Activated CD8-positive, alpha-beta T cell treated with anti-CD3 and anti-CD28 coated beads for 36 hours (primary cell): ENCODE measurements at regions not wholly inside any gene's neighbourhood (a gene's known extent, or its start where the extent isn't known, plus 50 kb on each side); places are given as distances from the start of the nearest gene placed in this dataset.

Source experiments
- ATAC-seq: fragments of 200-7000 bp; cut with Tn5 transposase; one replicate; pipeline ENCODE4 v1.10.0; 2021; ENCODE audit warnings: mild to moderate bottlenecking, moderate library complexity
- CTCF ChIA-PET: fragments of 350-600 bp; sonication (Branson Sonifier 250); formaldehyde crosslinking; loops from one replicate; lab custom pipeline; 2021; ENCODE audit warnings: antibody characterized with exemption; lab: Charles Lee
- POLR2A ChIA-PET: fragments of 350-600 bp; sonication (Branson Sonifier 250); formaldehyde crosslinking; loops from one replicate; lab custom pipeline; 2021; ENCODE audit warnings: antibody characterized with exemption; lab: Charles Lee
- DNase-seq: peaks from one replicate; pipeline ENCODE4 v3.0.0-alpha.2; 2020
- H3K27ac Mint-ChIP-seq: one replicate; pipeline ENCODE4 v1.8.0; 2021; ENCODE audit warnings: mild to moderate bottlenecking, mixed read lengths
- H3K27me3 Mint-ChIP-seq: one replicate; pipeline ENCODE4 v1.8.0; 2021; ENCODE audit warnings: mixed read lengths
- H3K36me3 Mint-ChIP-seq: one replicate; pipeline ENCODE4 v1.8.0; 2021; ENCODE audit warnings: low read depth, mixed read lengths
- H3K4me1 Mint-ChIP-seq: one replicate; pipeline ENCODE4 v1.8.0; 2021; ENCODE audit warnings: low read depth, mixed read lengths
- H3K4me3 Mint-ChIP-seq: one replicate; pipeline ENCODE4 v1.8.0; 2021; ENCODE audit warnings: mild to moderate bottlenecking, moderate library complexity, mixed read lengths
- H3K9me3 Mint-ChIP-seq: one replicate; pipeline ENCODE4 v1.8.0; 2021; ENCODE audit warnings: mixed read lengths
- intact Hi-C: fragments of 100-400 bp; cut with micrococcal nuclease; formaldehyde crosslinking; loops from one replicate; pipeline ENCODE4 v1.10.0; 2022
- TF ChIP-seq, protein P1 (sequence below): fragments of 200-600 bp; IDR thresholded peaks from one replicate; pipeline ENCODE4 v1.8.0; 2022; ENCODE audit warnings: antibody characterized with exemption, mild to moderate bottlenecking

DNA sequence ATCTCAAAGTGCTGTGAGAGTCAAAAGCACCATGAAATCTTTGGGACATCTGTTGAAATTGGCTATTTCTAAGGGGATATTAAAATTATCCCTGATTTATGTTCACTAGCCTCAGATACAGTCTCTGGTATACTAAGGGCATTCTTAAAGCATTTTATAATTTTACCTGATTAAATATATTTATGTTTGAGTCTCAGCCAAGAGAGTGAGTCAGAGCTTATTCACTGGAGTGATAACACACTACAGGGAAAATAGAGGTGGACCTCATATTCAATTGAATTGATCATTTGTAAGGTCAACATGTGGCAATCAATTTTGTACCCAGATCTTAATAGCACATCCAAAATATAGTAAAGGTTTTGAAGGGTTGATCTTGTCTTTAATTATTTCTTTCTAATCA, 733.6 kb downstream of the EPHA3 start:
- no peaks in the 10 kb centered on the region for H3K4me1 Mint-ChIP-seq
- H3K27ac Mint-ChIP-seq: no peak overlapping the region
- H3K9me3 Mint-ChIP-seq: peaks cover 9% of the 10 kb centered on the region
- TF ChIP-seq, protein P1, sequence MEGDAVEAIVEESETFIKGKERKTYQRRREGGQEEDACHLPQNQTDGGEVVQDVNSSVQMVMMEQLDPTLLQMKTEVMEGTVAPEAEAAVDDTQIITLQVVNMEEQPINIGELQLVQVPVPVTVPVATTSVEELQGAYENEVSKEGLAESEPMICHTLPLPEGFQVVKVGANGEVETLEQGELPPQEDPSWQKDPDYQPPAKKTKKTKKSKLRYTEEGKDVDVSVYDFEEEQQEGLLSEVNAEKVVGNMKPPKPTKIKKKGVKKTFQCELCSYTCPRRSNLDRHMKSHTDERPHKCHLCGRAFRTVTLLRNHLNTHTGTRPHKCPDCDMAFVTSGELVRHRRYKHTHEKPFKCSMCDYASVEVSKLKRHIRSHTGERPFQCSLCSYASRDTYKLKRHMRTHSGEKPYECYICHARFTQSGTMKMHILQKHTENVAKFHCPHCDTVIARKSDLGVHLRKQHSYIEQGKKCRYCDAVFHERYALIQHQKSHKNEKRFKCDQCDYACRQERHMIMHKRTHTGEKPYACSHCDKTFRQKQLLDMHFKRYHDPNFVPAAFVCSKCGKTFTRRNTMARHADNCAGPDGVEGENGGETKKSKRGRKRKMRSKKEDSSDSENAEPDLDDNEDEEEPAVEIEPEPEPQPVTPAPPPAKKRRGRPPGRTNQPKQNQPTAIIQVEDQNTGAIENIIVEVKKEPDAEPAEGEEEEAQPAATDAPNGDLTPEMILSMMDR: no peak
- no peaks in the 10 kb centered on the region for H3K36me3 Mint-ChIP-seq
- no peak for ATAC-seq
- DNase-seq: no peak
- POLR2A ChIA-PET: no interaction called here
- H3K27me3 Mint-ChIP-seq: no peaks in the 10 kb centered on the region
- no peak overlapping the region for H3K4me3 Mint-ChIP-seq
- intact Hi-C loops: no loop called here
- CTCF ChIA-PET: no interaction called here

- H3K4me3 Mint-ChIP-seq: no peak overlapping the region
- intact Hi-C loops: no loop called here
- peaks cover 6% of the 10 kb centered on the region for H3K9me3 Mint-ChIP-seq
- TF ChIP-seq, protein P1: no peak
- H3K4me1 Mint-ChIP-seq: no peaks in the 10 kb centered on the region
- ChIA-PET POLR2A (no interaction called here), CTCF (no interaction called here)
- ATAC-seq (no peak), DNase-seq (no peak)
- H3K27ac Mint-ChIP-seq: no peak overlapping the region
- no peaks in the 10 kb centered on the region for H3K27me3 Mint-ChIP-seq
- H3K36me3 Mint-ChIP-seq: no peaks in the 10 kb centered on the region
These were observed 737.6 kb downstream of the EPHA3 start for GRCh38 chr3:89845053-89845452.

DNA sequence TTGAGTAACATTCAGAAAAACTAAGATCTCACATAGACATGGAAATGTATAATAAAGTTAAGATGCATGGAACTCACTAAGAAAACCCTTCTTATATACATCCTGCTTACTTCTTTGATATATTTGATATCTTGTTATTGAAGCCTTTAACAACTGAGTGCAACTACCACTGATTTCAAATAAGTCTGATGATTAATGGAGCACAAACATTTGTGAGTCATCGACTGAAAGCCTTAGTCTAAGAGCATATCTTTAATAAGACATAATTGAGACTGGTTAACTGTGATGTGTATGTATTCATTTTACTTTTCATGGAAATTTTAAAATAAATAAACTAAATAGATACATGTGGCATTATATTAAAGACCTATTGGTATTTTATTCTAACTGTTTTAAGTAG, 740.5 kb downstream of the EPHA3 start:
- Mint-ChIP-seq H3K4me3 (no peak overlapping the region), H3K4me1 (no peaks in the 10 kb centered on the region), H3K9me3 (peaks cover 4% of the 10 kb centered on the region), H3K36me3 (no peaks in the 10 kb centered on the region), H3K27me3 (no peaks in the 10 kb centered on the region), H3K27ac (no peak overlapping the region)
- intact Hi-C loops: no loop called here
- TF ChIP-seq, protein P1: no peak
- ATAC-seq (no peak), DNase-seq (no peak)
- POLR2A ChIA-PET: no interaction called here
- CTCF ChIA-PET: no interaction called here

DNA sequence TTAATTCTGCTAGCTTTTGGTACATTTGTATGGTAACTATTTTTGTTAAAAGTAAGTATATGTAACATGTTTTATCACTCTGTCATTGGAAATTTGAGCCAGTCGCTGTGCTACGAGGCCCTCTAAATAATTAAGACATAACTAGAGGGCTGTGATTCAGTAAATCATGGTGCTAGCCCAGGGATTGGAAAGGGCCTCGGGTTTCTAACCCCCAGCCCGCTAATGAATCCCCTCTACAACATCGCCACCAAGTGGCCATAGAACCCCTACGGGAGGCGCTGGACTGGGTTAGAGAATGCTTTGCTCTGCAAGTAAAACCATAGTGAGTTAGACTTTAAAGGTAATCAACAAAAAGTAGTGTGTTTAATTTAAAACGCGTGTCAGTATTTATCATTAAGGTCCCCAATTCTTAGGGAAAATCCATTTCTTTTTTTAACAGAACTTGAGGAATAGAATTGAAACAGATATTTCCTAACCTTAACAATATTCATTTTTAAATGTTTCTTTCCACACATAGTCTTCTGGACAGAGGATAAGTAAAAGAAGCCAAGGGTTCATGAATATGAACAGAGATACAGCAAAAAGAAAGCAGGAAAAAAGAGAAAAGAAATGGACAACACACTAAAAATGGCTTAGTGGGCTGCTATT, 744.7 kb downstream of the EPHA3 start:
- POLR2A ChIA-PET: no interaction called here
- no peaks in the 10 kb centered on the region for H3K4me1 Mint-ChIP-seq
- H3K27me3 Mint-ChIP-seq: no peaks in the 10 kb centered on the region
- CTCF ChIA-PET: no interaction called here
- ATAC-seq: no peak
- peak; percentile 1 for DNase-seq
- no peaks in the 10 kb centered on the region for H3K36me3 Mint-ChIP-seq
- H3K27ac Mint-ChIP-seq: no peak overlapping the region
- intact Hi-C loops: no loop called here
- H3K9me3 Mint-ChIP-seq: peaks cover 8% of the 10 kb centered on the region
- TF ChIP-seq, protein P1: no peak
- no peak overlapping the region for H3K4me3 Mint-ChIP-seq

GRCh38 chr3:89859757-89860156, 752.3 kb downstream of the EPHA3 start:
- TF ChIP-seq, protein P1: no peak
- no peak overlapping the region for H3K4me3 Mint-ChIP-seq
- no peaks in the 10 kb centered on the region for H3K4me1 Mint-ChIP-seq
- peaks cover 12% of the 10 kb centered on the region for H3K9me3 Mint-ChIP-seq
- CTCF ChIA-PET: no interaction called here
- no peaks in the 10 kb centered on the region for H3K36me3 Mint-ChIP-seq
- no peak for DNase-seq
- no peak for ATAC-seq
- no peaks in the 10 kb centered on the region for H3K27me3 Mint-ChIP-seq
- POLR2A ChIA-PET: no interaction called here
- H3K27ac Mint-ChIP-seq: no peak overlapping the region
- intact Hi-C loops: no loop called here
